ENCODE measurements at regions not wholly inside any gene's neighbourhood (a gene's known extent, or its start where the extent isn't known, plus 50 kb on each side); places are given as distances from the start of the nearest gene placed in this dataset.

- no peak for DNase-seq (ENCODE audit: low spot score)
Observed at GRCh38 chr6:79776076-79776475, 144.9 kb downstream of the SH3BGRL2 start.

DNA sequence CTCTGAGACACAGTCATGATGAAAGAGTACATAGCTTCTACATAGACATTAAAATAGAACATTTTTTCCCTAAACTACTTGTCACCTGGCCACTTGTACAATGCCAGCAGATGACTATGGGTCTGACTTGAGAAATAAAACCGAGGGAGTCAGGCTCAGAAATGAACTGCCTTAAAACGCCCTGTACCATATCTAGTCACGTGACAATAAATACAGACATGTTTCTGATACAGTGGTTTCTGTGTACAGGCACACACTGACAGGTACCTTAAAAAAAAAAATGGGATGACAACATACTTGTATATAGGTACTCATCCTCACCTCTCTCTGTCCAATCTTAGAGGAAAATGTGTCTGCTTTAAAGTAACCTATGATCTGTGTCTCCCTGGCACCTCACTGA, 144.1 kb downstream of the SH3BGRL2 start:
- no peak for DNase-seq (ENCODE audit: low spot score)

DNA sequence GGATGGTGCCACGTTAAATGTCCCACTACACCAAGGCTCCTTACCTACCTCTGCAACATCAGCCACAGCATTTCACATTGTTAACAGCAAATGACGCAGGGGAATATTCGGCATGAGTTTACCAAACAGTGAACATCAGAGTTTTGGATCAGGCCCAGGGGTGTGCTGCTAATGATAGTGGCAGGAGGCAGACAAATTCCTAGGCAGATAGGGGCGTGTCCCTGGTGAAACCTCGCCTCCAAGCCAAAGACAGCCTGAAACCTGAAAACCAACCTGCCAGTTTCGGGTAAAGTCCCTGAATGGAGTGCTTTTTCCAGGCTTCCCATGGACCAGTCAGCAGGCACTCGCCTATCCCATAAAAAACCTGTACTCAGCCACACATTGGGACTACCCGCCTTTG, 133.6 kb downstream of the SH3BGRL2 start:
- DNase-seq (ENCODE audit: low spot score): no peak

DNA sequence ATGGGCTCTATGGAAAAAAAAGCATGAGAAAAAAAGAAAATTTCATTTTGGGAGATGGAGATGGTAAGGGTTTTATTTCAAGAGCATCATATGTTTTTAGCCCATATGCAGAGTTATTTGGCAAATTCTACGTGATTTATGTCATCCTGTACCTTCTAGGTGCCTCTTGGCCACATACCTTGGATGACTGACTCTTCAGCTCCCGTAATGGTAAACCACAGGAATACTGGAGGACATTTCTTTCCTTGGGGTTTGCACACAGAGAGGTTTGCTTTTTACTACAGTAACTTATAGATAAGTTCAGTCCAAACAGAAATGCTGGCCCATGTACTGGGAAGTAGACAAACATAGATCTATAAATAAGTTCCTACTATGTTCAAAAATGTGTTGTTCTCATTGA, 132.2 kb downstream of the SH3BGRL2 start:
- no peak for DNase-seq (ENCODE audit: low spot score)

DNA sequence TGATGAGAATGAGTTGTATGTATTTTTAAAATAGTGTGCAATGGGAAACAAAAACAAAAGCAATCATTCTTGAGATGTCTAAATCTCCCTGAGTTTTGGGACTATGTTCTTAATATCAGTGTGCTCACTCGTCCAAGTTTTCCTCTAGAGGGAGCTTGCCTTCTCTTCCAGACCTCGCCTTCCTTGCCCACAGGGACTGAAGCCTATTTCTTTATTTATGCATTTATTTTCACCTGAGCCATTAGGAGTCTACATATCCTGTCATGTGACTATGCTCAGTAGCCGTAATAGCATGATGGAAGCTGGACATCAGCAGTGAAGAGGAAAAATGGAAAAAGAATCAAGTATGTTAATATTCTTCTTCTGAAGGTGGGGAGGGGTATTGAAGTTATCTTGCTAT, 131.2 kb downstream of the SH3BGRL2 start:
- no peak for DNase-seq (ENCODE audit: low spot score)

GRCh38 chr6:79756496-79756895, 125.4 kb downstream of the SH3BGRL2 start:
- DNase-seq (ENCODE audit: low spot score): no peak

- no peak for DNase-seq (ENCODE audit: low spot score)
Observed at GRCh38 chr6:79755967-79756366, 124.8 kb downstream of the SH3BGRL2 start.

Measured in mucosa of gallbladder (tissue), 1 donor.